B cell (primary cell): ENCODE measurements at regions not wholly inside any gene's neighbourhood (a gene's known extent, or its start where the extent isn't known, plus 50 kb on each side); places are given as distances from the start of the nearest gene placed in this dataset.

ENCODE experiments used
- ATAC-seq: fragments of 200-7000 bp; cut with Tn5 transposase; one replicate; pipeline ENCODE4 v1.10.0; 2021; ENCODE audit warnings: low read depth, mild to moderate bottlenecking, moderate number of reproducible peaks, moderate library complexity
- CTCF ChIA-PET: fragments of 350-600 bp; sonication (Branson Sonifier 250); formaldehyde crosslinking; loops from one replicate; lab custom pipeline; 2021; ENCODE audit warnings: antibody characterized with exemption, inconsistent platforms; lab: Charles Lee
- POLR2A ChIA-PET: fragments of 350-600 bp; sonication (Branson Sonifier 250); formaldehyde crosslinking; loops from one replicate; lab custom pipeline; 2021; ENCODE audit warnings: antibody characterized with exemption; lab: Charles Lee
- DNase-seq: peaks from one replicate; pipeline ENCODE4 v3.0.0; 2013
- H2AFZ ChIP-seq: 2 replicates; pipeline ENCODE4 v1.6.1; 2012; ENCODE audit warnings: mild to moderate bottlenecking, low read depth, low read length; ENCODE audit not compliant: insufficient read depth, poor library complexity, severe bottlenecking
- H3K27ac ChIP-seq, 2 donors: 1 replicate in 1 of 2; 2 replicates in 1 of 2; pipeline ENCODE4 v1.5.1; 2012 to 2013; ENCODE audit warnings: low read length in 2 of 2, mild to moderate bottlenecking in 2 of 2, moderate library complexity in 1 of 2
- H3K27me3 ChIP-seq, 4 experiments: fragments of 200-600 bp in 1 of 4; sonication (generic) in 1 of 4; replicated peaks in 1 of 4; 1 replicate in 2 of 4; 2 replicates in 2 of 4; pipeline versions ENCODE4 v1.6.1 to v1.7.0; 2013 to 2016; ENCODE audit warnings: low read length in 3 of 4, mild to moderate bottlenecking in 2 of 4, mixed read lengths in 1 of 4, moderate library complexity in 1 of 4; ENCODE audit not compliant: insufficient read depth in 4 of 4, control insufficient read depth in 3 of 4; ENCODE audit errors: control extremely low read depth in 1 of 4
- H3K36me3 ChIP-seq, 2 experiments: replicated peaks in 1 of 2; 1 replicate in 1 of 2; 2 replicates in 1 of 2; pipeline versions ENCODE4 v1.6.1 to v1.7.1; 2013; ENCODE audit warnings: low read length in 1 of 2; ENCODE audit not compliant: insufficient read depth in 2 of 2, control insufficient read depth in 1 of 2; ENCODE audit errors: control extremely low read depth in 1 of 2, extremely low read depth in 1 of 2
- H3K4me1 ChIP-seq, 2 donors: fragments of 200-600 bp in 1 of 2; sonication (generic) in 1 of 2; 1 replicate in 1 of 2; 2 replicates in 1 of 2; pipeline versions ENCODE4 v1.5.1 to v1.6.1; 2013 to 2017; ENCODE audit warnings: low read length in 2 of 2; ENCODE audit not compliant: control insufficient read depth in 2 of 2, insufficient read depth in 2 of 2
- H3K4me2 ChIP-seq: replicated peaks from 2 replicates; pipeline ENCODE3; 2012; ENCODE audit warnings: mild to moderate bottlenecking, low read depth, low read length; ENCODE audit not compliant: poor library complexity, severe bottlenecking
- H3K4me3 ChIP-seq, 5 experiments: fragments of 200-600 bp in 1 of 5; sonication (generic) in 1 of 5; 1 replicate in 3 of 5; 2 replicates in 2 of 5; pipeline versions ENCODE4 v1.5.1 to v1.7.0; 2011 to 2016; ENCODE audit warnings: low read length in 4 of 5, mild to moderate bottlenecking in 4 of 5, low read depth in 2 of 5, control low read depth in 1 of 5, moderate library complexity in 1 of 5; ENCODE audit not compliant: insufficient read depth in 1 of 5; ENCODE audit errors: control extremely low read depth in 1 of 5, extremely low read depth in 1 of 5
- H3K79me2 ChIP-seq: fragments of 200-600 bp; sonication (generic); one replicate; pipeline ENCODE4 v1.6.0; 2016; ENCODE audit warnings: low read length; ENCODE audit not compliant: control insufficient read depth, insufficient read depth
- H3K9ac ChIP-seq: fragments of 200-600 bp; sonication (generic); 2 replicates; pipeline ENCODE4 v1.6.1; 2017; ENCODE audit warnings: mild to moderate bottlenecking, low read length, moderate library complexity
- H3K9me3 ChIP-seq, 3 donors: one replicate each; pipeline versions ENCODE4 v1.6.1 to v1.7.1; 2013; ENCODE audit warnings: low read length in 2 of 3; ENCODE audit not compliant: control insufficient read depth in 2 of 3, insufficient read depth in 1 of 3; ENCODE audit errors: control extremely low read depth in 1 of 3
- H4K20me1 ChIP-seq: 2 replicates; pipeline ENCODE4 v1.6.0; 2012; ENCODE audit warnings: mild to moderate bottlenecking, low read length; ENCODE audit not compliant: insufficient read depth, control insufficient read depth, poor library complexity, severe bottlenecking
- H3K27ac Mint-ChIP-seq: one replicate; pipeline ENCODE4 v1.8.0; 2021; ENCODE audit warnings: mixed read lengths
- H3K27me3 Mint-ChIP-seq: one replicate; pipeline ENCODE4 v1.8.0; 2021; ENCODE audit warnings: mixed read lengths
- H3K4me1 Mint-ChIP-seq: one replicate; pipeline ENCODE4 v1.8.0; 2021; ENCODE audit warnings: mixed read lengths
- H3K4me3 Mint-ChIP-seq: one replicate; pipeline ENCODE4 v1.8.0; 2021; ENCODE audit warnings: mixed read lengths
- H3K9me3 Mint-ChIP-seq: one replicate; pipeline ENCODE4 v1.8.0; 2022; ENCODE audit warnings: mixed read lengths; ENCODE audit not compliant: insufficient read depth
- EZH2 ChIP-seq: IDR thresholded peaks from 2 replicates; pipeline ENCODE4 v1.6.1; 2012; ENCODE audit warnings: borderline replicate concordance, low read depth, mild to moderate bottlenecking, moderate library complexity, low read length; ENCODE audit not compliant: insufficient read depth, poor library complexity, severe bottlenecking
- WGBS: methylation state at CpG from one replicate; pipeline ENCODE4 v1.1.5; 2013; ENCODE audit warnings: missing lambda C conversion rate; ENCODE audit not compliant: insufficient coverage; 5-methylcytosine and 5-hydroxymethylcytosine counted together
- intact Hi-C: fragments of 100-400 bp; cut with micrococcal nuclease; formaldehyde crosslinking; loops from one replicate; pipeline ENCODE4 v1.10.0; 2022
- TF ChIP-seq, protein P1 (sequence below): fragments of 200-600 bp; IDR thresholded peaks from one replicate; pipeline ENCODE4 v1.8.0; 2022; ENCODE audit warnings: antibody characterized with exemption, mild to moderate bottlenecking

DNA sequence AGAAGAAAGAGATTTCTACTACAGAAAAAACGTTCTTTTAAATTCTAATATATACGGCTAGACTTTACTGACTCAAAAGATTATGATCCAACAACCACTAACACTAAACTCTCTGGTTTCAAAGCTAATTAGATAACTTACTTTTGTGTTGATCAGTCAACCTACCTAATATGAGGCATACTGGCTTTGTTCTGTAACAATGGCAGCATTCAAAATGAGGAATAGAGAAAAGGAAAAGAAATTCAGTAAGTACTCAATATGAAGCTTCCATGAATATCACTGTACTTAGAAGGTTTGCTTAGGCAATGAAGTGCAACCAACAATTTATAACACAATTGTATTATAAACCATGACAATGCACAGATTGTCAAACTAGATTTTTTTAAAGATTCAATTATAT lies 430.5 kb upstream of the PMFBP1 start:
- H3K9ac ChIP-seq: no peak overlapping the region
- no peak overlapping the region for H3K27ac Mint-ChIP-seq
- H3K79me2 ChIP-seq: peaks cover 5% of the 10 kb centered on the region
- no peak for ATAC-seq
- WGBS: no CpG with 5 or more reads among the region's 2 CpGs
- no peak overlapping the region for H3K27ac ChIP-seq
- H3K27me3 Mint-ChIP-seq: no peaks in the 10 kb centered on the region
- H4K20me1 ChIP-seq: no peaks in the 10 kb centered on the region
- no peak for TF ChIP-seq EZH2
- TF ChIP-seq, protein P1, sequence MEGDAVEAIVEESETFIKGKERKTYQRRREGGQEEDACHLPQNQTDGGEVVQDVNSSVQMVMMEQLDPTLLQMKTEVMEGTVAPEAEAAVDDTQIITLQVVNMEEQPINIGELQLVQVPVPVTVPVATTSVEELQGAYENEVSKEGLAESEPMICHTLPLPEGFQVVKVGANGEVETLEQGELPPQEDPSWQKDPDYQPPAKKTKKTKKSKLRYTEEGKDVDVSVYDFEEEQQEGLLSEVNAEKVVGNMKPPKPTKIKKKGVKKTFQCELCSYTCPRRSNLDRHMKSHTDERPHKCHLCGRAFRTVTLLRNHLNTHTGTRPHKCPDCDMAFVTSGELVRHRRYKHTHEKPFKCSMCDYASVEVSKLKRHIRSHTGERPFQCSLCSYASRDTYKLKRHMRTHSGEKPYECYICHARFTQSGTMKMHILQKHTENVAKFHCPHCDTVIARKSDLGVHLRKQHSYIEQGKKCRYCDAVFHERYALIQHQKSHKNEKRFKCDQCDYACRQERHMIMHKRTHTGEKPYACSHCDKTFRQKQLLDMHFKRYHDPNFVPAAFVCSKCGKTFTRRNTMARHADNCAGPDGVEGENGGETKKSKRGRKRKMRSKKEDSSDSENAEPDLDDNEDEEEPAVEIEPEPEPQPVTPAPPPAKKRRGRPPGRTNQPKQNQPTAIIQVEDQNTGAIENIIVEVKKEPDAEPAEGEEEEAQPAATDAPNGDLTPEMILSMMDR: no peak
- POLR2A ChIA-PET: no interaction called here
- H3K4me3 ChIP-seq: no peak overlapping the region
- CTCF ChIA-PET: no interaction called here
- intact Hi-C loops: no loop called here
- no peaks in the 10 kb centered on the region for H3K4me1 ChIP-seq
- no peak for DNase-seq
- no peaks in the 10 kb centered on the region for H3K36me3 ChIP-seq
- H3K9me3 Mint-ChIP-seq: no peaks in the 10 kb centered on the region
- H3K4me2 ChIP-seq: no peak overlapping the region
- no peak overlapping the region for H2AFZ ChIP-seq
- peaks cover 0 to 9% (median 1%) of the 10 kb centered on the region in 3 donors for H3K9me3 ChIP-seq
- no peaks in the 10 kb centered on the region for H3K27me3 ChIP-seq
- H3K4me1 Mint-ChIP-seq: no peaks in the 10 kb centered on the region
- no peak overlapping the region for H3K4me3 Mint-ChIP-seq

DNA sequence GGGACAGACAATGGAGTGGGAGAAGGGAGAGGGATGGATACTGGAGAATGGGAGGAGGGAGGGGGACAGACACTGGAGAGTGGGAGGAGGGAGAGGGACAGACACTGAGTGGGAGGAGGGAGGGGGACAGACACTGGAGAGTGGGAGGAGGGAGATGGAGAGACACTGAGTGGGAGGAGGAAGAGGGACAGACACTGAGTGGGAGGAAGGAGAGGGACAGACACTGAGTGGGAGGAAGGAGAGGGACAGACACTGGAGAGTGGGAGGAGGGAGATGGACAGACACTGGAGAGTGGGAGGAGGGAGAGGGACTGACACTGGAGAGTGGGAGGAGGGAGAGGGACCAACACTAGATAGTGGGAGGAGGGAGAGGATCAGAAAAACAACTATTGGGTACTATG lies 426.7 kb upstream of the PMFBP1 start:
- Histone ChIP-seq H3K79me2 (peaks cover 5% of the 10 kb centered on the region), H3K4me2 (no peak overlapping the region), H3K27me3 (no peaks in the 10 kb centered on the region), H2AFZ (no peak overlapping the region), H3K4me1 (no peaks in the 10 kb centered on the region), H3K27ac (no peak overlapping the region), H3K36me3 (no peaks in the 10 kb centered on the region), H4K20me1 (no peaks in the 10 kb centered on the region), H3K9ac (no peak overlapping the region), H3K9me3 (peaks cover 0 to 5% (median 1%) of the 10 kb centered on the region in 3 donors), H3K4me3 (no peak overlapping the region)
- ChIA-PET CTCF (no interaction called here), POLR2A (no interaction called here)
- ATAC-seq (no peak), DNase-seq (no peak)
- intact Hi-C loops: no loop called here
- Mint-ChIP-seq H3K27ac (no peak overlapping the region), H3K4me1 (peaks cover 6% of the 10 kb centered on the region), H3K27me3 (no peaks in the 10 kb centered on the region), H3K9me3 (no peaks in the 10 kb centered on the region), H3K4me3 (no peak overlapping the region)
- TF ChIP-seq, protein P1: no peak
- TF ChIP-seq EZH2: no peak
